ENCODE measurements at regions not wholly inside any gene's neighbourhood (a gene's known extent, or its start where the extent isn't known, plus 50 kb on each side); places are given as distances from the start of the nearest gene placed in this dataset.
"Not testable (repeated sequence)": the region's sequence is repeated elsewhere in the genome, so short reads cannot be mapped to it uniquely, and the experiment has no call there.

- Histone ChIP-seq H3K27me3 (replicated peaks) (no peaks in the 10 kb centered on the region), H3K9me3 (replicated peaks) (no peaks in the 10 kb centered on the region), H3K27ac (no peak overlapping the region), H3K4me1 (replicated peaks) (no peaks in the 10 kb centered on the region), H3K4me3 (no peak overlapping the region), H3K36me3 (no peaks in the 10 kb centered on the region)
- no peak for DNase-seq (ENCODE audit: low read depth in 1 of 2, low spot score in 2 of 2)
These were observed 113.1 kb downstream of the BLID start for GRCh38 chr11:122002926-122003325.

GRCh38 chr11:122002047-122002446 is 114.0 kb downstream of the BLID start:
- Histone ChIP-seq H3K4me3 (no peak overlapping the region), H3K27ac (no peak overlapping the region), H3K27me3 (replicated peaks) (no peaks in the 10 kb centered on the region), H3K36me3 (no peaks in the 10 kb centered on the region), H3K9me3 (replicated peaks) (no peaks in the 10 kb centered on the region), H3K4me1 (replicated peaks) (no peaks in the 10 kb centered on the region)
- DNase-seq (ENCODE audit: low read depth in 1 of 2, low spot score in 2 of 2): no peak

GRCh38 chr11:121999651-122000050 is 116.4 kb downstream of the BLID start:
- no peak for DNase-seq (ENCODE audit: low read depth in 1 of 2, low spot score in 2 of 2)
- Histone ChIP-seq H3K4me1 (replicated peaks) (no peaks in the 10 kb centered on the region), H3K4me3 (no peak overlapping the region), H3K27me3 (replicated peaks) (no peaks in the 10 kb centered on the region), H3K27ac (no peak overlapping the region), H3K36me3 (no peaks in the 10 kb centered on the region), H3K9me3 (replicated peaks) (no peaks in the 10 kb centered on the region)

GRCh38 chr11:121996574-121996973 is 119.4 kb downstream of the BLID start:
- no peak overlapping the region for H3K4me3 ChIP-seq
- DNase-seq (ENCODE audit: low read depth in 1 of 2, low spot score in 2 of 2): no peak
- H3K9me3 ChIP-seq (replicated peaks): no peaks in the 10 kb centered on the region
- H3K27ac ChIP-seq: no peak overlapping the region
- no peaks in the 10 kb centered on the region for H3K36me3 ChIP-seq
- H3K4me1 ChIP-seq (replicated peaks): no peaks in the 10 kb centered on the region
- no peaks in the 10 kb centered on the region for H3K27me3 ChIP-seq (replicated peaks)

GRCh38 chr11:121983901-121984300 is 132.1 kb downstream of the BLID start:
- no peak for DNase-seq (ENCODE audit: low read depth in 1 of 2, low spot score in 2 of 2)
- no peaks in the 10 kb centered on the region for H3K4me1 ChIP-seq (replicated peaks)
- no peaks in the 10 kb centered on the region for H3K36me3 ChIP-seq
- no peak overlapping the region for H3K4me3 ChIP-seq
- H3K27me3 ChIP-seq (replicated peaks): no peaks in the 10 kb centered on the region
- H3K27ac ChIP-seq: no peak overlapping the region
- H3K9me3 ChIP-seq (replicated peaks): no peaks in the 10 kb centered on the region

GRCh38 chr11:121977914-121978313 is 138.1 kb downstream of the BLID start:
- H3K4me1 ChIP-seq (replicated peaks); H3K36me3 ChIP-seq; H3K4me3 ChIP-seq; H3K27ac ChIP-seq; DNase-seq (ENCODE audit: low read depth in 1 of 2, low spot score in 2 of 2); H3K27me3 ChIP-seq (replicated peaks); H3K9me3 ChIP-seq (replicated peaks): not testable (repeated sequence)

- no peak for DNase-seq (ENCODE audit: low read depth in 1 of 2, low spot score in 2 of 2)
- no peaks in the 10 kb centered on the region for H3K9me3 ChIP-seq (replicated peaks)
- H3K4me3 ChIP-seq: no peak overlapping the region
- no peak overlapping the region for H3K27ac ChIP-seq
- H3K4me1 ChIP-seq (replicated peaks): peaks cover 10% of the 10 kb centered on the region
- no peaks in the 10 kb centered on the region for H3K27me3 ChIP-seq (replicated peaks)
- H3K36me3 ChIP-seq: no peaks in the 10 kb centered on the region
These were observed 147.4 kb downstream of the BLID start for GRCh38 chr11:121968638-121969037.

GRCh38 chr11:121967131-121967704 is 148.8 kb downstream of the BLID start:
- Histone ChIP-seq H3K27ac (no peak overlapping the region), H3K4me3 (no peak overlapping the region), H3K9me3 (replicated peaks) (no peaks in the 10 kb centered on the region), H3K4me1 (replicated peaks) (peaks cover 10% of the 10 kb centered on the region), H3K36me3 (no peaks in the 10 kb centered on the region), H3K27me3 (replicated peaks) (no peaks in the 10 kb centered on the region)
- no peak for DNase-seq (ENCODE audit: low read depth in 1 of 2, low spot score in 2 of 2)

GRCh38 chr11:121965330-121965729 is 150.7 kb downstream of the BLID start:
- no peak overlapping the region for H3K4me3 ChIP-seq
- H3K9me3 ChIP-seq (replicated peaks): no peaks in the 10 kb centered on the region
- no peaks in the 10 kb centered on the region for H3K36me3 ChIP-seq
- H3K27me3 ChIP-seq (replicated peaks): no peaks in the 10 kb centered on the region
- peak; percentile 4 to 42 for DNase-seq (ENCODE audit: low read depth in 1 of 2, low spot score in 2 of 2)
- H3K27ac ChIP-seq: no peak overlapping the region
- peaks cover 10% of the 10 kb centered on the region for H3K4me1 ChIP-seq (replicated peaks)

GRCh38 chr11:121964591-121964990 is 151.4 kb downstream of the BLID start:
- DNase-seq (ENCODE audit: low read depth in 1 of 2, low spot score in 2 of 2): peak; percentile 14 to 37
- H3K27me3 ChIP-seq (replicated peaks): no peaks in the 10 kb centered on the region
- no peaks in the 10 kb centered on the region for H3K9me3 ChIP-seq (replicated peaks)
- H3K4me1 ChIP-seq (replicated peaks): peaks cover 10% of the 10 kb centered on the region
- H3K4me3 ChIP-seq: no peak overlapping the region
- no peak overlapping the region for H3K27ac ChIP-seq
- no peaks in the 10 kb centered on the region for H3K36me3 ChIP-seq

- H3K27ac ChIP-seq; H3K4me3 ChIP-seq; H3K27me3 ChIP-seq (replicated peaks); H3K9me3 ChIP-seq (replicated peaks); H3K36me3 ChIP-seq; DNase-seq (ENCODE audit: low read depth in 1 of 2, low spot score in 2 of 2): not testable (repeated sequence)
- peaks cover 10% of the 10 kb centered on the region for H3K4me1 ChIP-seq (replicated peaks)
These were observed 152.2 kb downstream of the BLID start for GRCh38 chr11:121963846-121964245.

GRCh38 chr11:121961321-121961801 is 154.7 kb downstream of the BLID start:
- Histone ChIP-seq H3K4me1 (replicated peaks) (peaks cover 10% of the 10 kb centered on the region), H3K4me3 (no peak overlapping the region), H3K27me3 (replicated peaks) (no peaks in the 10 kb centered on the region), H3K36me3 (no peaks in the 10 kb centered on the region), H3K27ac (no peak overlapping the region), H3K9me3 (replicated peaks) (no peaks in the 10 kb centered on the region)
- no peak for DNase-seq (ENCODE audit: low read depth in 1 of 2, low spot score in 2 of 2)

- no peak for DNase-seq (ENCODE audit: low read depth in 1 of 2, low spot score in 2 of 2)
- Histone ChIP-seq H3K4me1 (replicated peaks) (no peaks in the 10 kb centered on the region), H3K27ac (no peak overlapping the region), H3K9me3 (replicated peaks) (no peaks in the 10 kb centered on the region), H3K27me3 (replicated peaks) (no peaks in the 10 kb centered on the region), H3K4me3 (no peak overlapping the region), H3K36me3 (no peaks in the 10 kb centered on the region)
These were observed 157.1 kb downstream of the BLID start for GRCh38 chr11:121958971-121959325.

GRCh38 chr11:121958323-121958970 is 157.6 kb downstream of the BLID start:
- Histone ChIP-seq H3K9me3 (replicated peaks) (no peaks in the 10 kb centered on the region), H3K27ac (no peak overlapping the region), H3K4me3 (no peak overlapping the region), H3K36me3 (no peaks in the 10 kb centered on the region), H3K4me1 (replicated peaks) (no peaks in the 10 kb centered on the region), H3K27me3 (replicated peaks) (no peaks in the 10 kb centered on the region)
- DNase-seq (ENCODE audit: low read depth in 1 of 2, low spot score in 2 of 2): no peak

- no peaks in the 10 kb centered on the region for H3K36me3 ChIP-seq
These were observed 162.9 kb downstream of the BLID start for GRCh38 chr11:121953122-121953521.

More at GRCh38 chr11:121953122-121953521, 162.9 kb downstream of the BLID start:
- H3K4me3 ChIP-seq: no peak overlapping the region
- no peak for DNase-seq (ENCODE audit: low read depth in 1 of 2, low spot score in 2 of 2)
- no peaks in the 10 kb centered on the region for H3K4me1 ChIP-seq (replicated peaks)
- H3K9me3 ChIP-seq (replicated peaks): no peaks in the 10 kb centered on the region
- no peak overlapping the region for H3K27ac ChIP-seq
- H3K27me3 ChIP-seq (replicated peaks): no peaks in the 10 kb centered on the region

All from SJSA1 (cell line).